Activated T-helper 1 cell treated with Interleukin-2 at 50 U/mL for 16 hours (primary cell): ENCODE measurements at regions not wholly inside any gene's neighbourhood (a gene's known extent, or its start where the extent isn't known, plus 50 kb on each side); places are given as distances from the start of the nearest gene placed in this dataset.

Source experiments
- DNase-seq: peaks from one replicate; pipeline ENCODE4 v3.0.0-alpha.2; 2020; ENCODE audit warnings: low read depth

DNA sequence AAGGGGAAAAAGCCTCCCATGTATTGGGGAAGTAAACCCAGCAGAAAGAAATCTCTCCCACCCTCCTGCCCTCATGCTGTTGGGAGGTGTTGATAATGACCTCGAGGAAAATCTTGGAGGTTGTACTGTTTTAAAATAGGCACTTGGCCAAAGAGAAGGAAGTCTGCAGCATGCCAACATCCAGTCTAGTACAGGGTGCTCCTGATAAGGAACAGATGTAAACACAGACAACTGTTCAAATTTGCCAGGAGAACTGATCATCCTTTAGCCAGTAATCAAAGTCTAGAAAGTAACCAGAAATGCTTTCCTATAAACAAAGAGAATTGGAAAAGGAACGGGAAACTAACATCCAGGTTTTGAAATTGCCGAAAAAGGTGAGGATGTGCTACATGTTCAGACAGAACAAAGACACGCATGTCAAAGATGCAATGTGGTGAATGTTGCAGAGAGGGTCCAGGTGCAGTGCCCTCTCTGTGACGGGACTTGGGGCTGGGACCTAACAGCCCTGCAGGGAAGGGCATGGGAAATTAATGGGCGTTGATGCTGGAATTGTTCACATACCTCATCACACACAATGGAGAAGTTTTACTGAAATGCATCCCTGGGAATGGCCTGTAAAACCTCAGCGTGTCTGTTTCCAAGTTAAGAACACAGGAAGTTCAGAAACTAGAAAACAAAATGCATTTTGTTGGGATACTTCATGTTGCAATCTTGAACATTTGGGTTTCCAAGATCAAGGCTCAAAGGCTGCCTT is 125.7 kb upstream of the RND3 start:
- no peak for DNase-seq

DNA sequence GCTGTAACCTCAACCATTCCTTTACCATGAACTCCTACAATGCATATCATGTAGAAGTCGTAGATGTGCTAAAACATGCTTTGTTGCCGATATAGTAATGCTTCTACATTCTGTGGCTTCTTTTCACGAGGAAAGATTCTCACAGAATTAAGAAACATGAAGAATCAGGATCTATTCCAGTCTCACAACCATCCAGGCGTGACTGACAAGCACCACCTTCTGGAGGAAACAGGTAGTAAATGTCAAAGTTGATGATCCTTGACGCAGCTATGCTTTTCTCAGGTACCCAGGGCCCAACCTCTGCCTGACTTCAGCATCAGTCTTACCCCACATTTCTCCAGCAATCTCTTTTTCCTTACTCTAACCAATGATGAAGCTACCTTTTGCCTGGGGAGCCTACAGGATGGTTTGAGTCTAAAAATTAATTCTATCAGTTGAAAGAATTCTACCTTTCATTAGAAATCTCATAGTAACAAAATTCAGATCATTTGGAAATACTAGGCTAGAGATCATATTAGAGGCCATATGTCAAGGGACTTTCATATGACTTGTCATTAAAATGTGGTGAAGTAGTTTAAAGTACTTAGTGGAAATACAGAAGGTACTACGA is 123.3 kb upstream of the RND3 start:
- DNase-seq: no peak

GRCh38 chr2:150609831-150610582 is 122.5 kb upstream of the RND3 start:
- no peak for DNase-seq

DNA sequence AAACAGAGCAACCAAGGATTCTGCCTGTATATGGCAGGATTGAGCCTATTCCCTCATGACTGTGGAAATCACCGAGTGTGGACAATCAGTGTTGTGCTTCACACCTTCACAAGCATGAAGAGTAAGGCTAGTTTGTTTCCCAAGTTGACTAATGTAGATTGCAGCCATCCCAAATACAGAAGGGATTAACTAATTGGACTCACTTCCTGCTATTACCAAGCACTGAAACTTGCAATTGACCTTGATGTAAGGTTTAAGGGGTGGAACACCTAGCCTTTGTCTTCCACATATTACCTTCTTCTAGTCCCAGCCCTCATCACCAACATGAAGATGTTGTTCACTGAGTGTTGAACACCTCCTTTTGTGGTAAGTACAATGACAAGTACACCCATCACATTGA is 120.9 kb upstream of the RND3 start:
- no peak for DNase-seq

- no peak for DNase-seq
Observed at GRCh38 chr2:150607390-150607811, 119.9 kb upstream of the RND3 start.

- DNase-seq: no peak
Observed at GRCh38 chr2:150606380-150607060, 119.1 kb upstream of the RND3 start.

DNA sequence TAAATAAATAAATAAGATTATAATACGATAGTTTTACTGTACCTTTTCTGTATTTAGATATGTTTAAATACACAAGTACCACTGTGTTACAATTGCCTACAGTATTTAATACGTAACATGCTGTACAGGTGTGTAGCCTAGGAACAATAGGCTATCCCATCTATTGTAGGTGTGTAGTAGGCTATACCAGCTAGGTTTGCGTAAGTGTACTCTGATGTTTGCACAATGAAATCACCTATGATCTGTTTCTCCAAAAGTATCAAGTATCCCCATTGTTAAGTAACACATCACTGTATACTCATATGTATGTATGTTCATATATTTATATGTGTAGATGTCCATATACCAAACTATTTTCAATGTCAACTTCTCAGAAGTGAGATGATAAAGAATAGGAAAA is 118.2 kb upstream of the RND3 start:
- DNase-seq: no peak

DNA sequence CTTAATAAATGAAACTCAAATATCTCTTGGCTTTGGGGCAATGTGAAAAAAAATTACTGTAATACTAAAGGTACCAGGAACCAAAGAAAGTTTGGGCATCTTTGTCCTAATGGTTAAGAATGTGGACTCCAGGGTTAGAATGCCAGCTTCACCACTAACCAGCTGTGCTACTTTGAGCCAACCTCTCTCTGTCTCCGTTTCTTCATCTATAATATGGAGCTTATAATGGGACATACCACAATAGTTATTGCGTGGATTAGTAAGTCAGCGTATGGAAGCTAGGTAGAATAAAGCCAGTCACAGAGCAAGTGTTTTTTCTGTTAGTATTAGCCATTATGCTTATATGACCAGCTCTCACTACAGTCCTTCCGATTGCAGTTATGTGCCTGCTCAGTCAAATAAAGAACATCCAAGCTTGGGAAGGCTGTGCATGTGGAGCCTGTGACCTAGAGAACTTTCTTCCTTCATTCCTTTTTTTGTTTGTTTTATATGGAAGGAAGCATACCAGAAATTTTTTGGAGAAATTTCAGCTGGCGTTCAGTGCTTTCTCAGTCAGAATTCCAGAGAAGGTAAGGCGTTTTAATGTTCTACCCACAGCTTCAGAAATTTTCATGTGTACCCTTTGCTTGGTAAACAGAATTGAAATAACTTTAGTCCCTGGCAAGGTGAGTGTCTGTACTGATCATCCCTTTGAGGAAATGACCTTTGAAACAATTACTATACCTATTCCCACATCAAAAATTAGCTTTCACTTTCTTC is 114.0 kb upstream of the RND3 start:
- DNase-seq: no peak

GRCh38 chr2:150599889-150600288 is 112.4 kb upstream of the RND3 start:
- DNase-seq: no peak

GRCh38 chr2:150598383-150598782 is 110.9 kb upstream of the RND3 start:
- no peak for DNase-seq

- DNase-seq: no peak
Observed at GRCh38 chr2:150595803-150596470, 108.5 kb upstream of the RND3 start.

DNA sequence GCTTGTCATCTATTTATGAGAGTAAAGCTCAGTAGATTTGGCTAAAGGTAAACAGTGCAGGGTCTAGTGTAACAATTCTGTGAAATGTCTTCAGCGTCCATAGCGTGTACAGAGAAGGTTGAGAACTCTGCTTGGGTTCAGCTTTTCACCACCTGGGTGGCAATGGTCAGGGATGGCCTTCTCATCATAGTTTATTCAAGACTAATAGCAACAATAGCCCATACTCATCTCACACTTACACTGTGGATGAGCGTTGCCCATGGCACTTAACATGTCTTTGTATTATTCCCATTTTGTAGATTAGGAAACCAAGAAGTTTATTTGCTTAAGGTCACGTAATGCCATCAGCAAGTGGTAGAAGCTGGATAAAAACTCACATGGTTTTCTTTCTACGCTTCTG is 106.8 kb upstream of the RND3 start:
- DNase-seq: no peak

GRCh38 chr2:150591496-150592285 is 104.2 kb upstream of the RND3 start:
- no peak for DNase-seq

GRCh38 chr2:150589681-150590080 is 102.2 kb upstream of the RND3 start:
- DNase-seq: no peak

DNA sequence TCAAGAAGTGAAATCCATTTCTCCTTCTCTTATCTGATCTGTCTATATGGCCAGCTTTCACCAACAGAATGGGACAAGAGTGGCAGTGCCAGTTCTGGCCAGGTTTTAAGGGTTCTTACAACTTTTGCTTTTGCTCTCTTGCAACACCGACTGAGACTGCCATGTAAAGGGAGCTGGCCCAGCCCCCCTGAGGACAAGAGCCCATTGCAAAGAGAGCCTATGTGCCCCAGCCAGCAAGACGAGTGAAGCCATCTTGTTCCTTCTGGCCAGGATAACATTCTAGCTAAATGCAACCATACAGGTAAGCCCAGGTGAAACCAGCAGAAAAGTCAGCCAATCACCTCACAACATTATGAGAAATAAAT is 101.0 kb upstream of the RND3 start:
- no peak for DNase-seq

DNA sequence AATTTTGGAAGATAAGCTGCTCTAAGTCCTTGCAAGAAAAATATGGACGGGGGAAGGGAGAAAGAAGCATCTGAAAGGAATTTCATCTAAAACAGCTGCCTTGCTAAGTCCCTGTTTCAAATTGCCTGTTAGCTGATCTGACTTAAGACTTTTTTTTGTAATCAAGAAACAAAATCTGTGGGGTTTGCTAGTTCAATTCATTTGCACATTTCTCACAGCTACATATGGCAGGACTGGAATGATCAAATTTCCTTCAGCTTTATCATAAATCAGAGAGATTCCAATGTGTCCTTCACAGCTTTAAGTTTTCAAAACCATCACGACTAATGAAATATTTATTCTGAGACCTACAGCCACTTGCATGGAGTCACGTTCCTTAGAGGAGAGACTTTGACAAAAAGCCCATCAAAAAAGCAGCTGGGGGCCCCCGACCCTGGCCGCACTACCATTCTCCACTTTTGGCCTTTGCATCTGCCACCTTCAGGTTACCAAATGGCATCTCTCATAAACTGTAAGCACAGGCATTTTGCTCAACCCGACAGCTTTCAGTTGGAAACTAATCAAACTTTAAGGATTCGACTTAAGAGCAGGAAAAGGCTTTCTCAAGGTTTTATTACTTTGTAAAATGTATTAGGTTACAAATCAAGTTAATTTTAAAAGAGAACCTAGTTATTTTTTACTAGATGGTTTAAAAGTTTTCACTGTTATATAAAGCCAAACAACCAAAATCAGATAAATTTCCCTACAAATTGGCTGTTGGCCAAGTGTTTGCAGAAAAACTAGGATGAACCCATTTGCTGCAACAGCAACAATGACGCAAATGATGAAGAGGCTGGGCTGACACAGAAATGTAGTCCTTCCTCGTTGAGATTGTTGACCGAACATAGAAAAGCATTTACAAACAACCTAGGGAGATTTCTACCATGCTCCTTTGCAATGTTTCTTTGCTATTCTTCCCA is 100.4 kb upstream of the RND3 start:
- no peak for DNase-seq

DNA sequence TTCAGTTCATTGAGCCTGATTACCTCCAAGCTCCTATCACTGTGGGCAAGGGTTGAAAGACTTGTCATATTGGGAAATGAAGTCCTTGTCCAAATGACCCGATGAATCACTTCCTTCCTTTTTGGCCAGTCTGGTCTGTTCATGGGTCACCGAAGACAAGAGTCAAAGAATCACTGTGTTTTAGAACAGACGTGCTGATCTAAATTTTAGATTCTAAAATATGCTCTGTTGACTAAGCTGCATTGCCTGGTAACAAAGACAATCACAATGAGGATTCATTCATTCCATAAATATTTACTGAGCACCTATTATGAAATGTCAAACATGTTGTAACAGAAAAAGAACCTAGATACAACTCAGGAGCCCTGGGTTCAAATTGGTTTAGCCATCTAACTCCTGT is 99.4 kb upstream of the RND3 start:
- DNase-seq: no peak

- no peak for DNase-seq
Observed at GRCh38 chr2:150585221-150585971, 97.9 kb upstream of the RND3 start.

GRCh38 chr2:150584081-150584480 is 96.6 kb upstream of the RND3 start:
- DNase-seq: no peak
